ENCODE measurements at regions not wholly inside any gene's neighbourhood (a gene's known extent, or its start where the extent isn't known, plus 50 kb on each side); places are given as distances from the start of the nearest gene placed in this dataset.

GRCh38 chr1:57908147-57908890 lies 484.5 kb upstream of the DAB1 start:
- no peak for DNase-seq (ENCODE audit: low read depth)
- no peak for TF ChIP-seq CTCF (conservative IDR thresholded peaks at IDR 0.05; ENCODE audit: low read length)
- H3K4me3 ChIP-seq (ENCODE audit: low read length): no peak overlapping the region

GRCh38 chr1:57901208-57901919 lies 477.5 kb upstream of the DAB1 start:
- DNase-seq (ENCODE audit: low read depth): no peak

DNA sequence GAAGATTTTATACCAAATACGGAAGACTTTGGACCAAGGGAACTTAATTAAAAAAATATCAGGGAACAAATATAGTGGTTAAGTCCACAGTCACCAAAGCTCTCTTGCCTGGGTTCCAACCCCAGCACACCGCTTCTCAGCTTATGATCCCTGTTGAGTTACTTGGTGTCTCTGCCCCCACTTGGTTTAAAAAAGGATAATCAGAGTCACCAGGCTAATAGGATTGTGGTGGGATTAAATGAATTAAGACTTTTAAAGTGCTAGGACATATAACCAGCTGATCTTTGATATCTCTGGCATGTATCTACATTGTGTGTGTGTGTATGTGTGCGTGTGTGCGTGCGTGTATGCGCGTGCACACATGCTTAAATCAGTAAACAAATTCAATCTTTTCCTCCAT lies 474.7 kb upstream of the DAB1 start:
- H3K4me3 ChIP-seq (ENCODE audit: low read length): no peak overlapping the region
- no peak for TF ChIP-seq CTCF (conservative IDR thresholded peaks at IDR 0.05; ENCODE audit: low read length)
- DNase-seq (ENCODE audit: low read depth): no peak

More at GRCh38 chr1:57901208-57901919, 477.5 kb upstream of the DAB1 start:
- H3K4me3 ChIP-seq (ENCODE audit: low read length): no peak overlapping the region
- TF ChIP-seq CTCF (conservative IDR thresholded peaks at IDR 0.05; ENCODE audit: low read length): no peak

GRCh38 chr1:57897581-57897980 lies 473.7 kb upstream of the DAB1 start:
- DNase-seq (ENCODE audit: low read depth): no peak
- H3K4me3 ChIP-seq (ENCODE audit: low read length): no peak overlapping the region
- TF ChIP-seq CTCF (conservative IDR thresholded peaks at IDR 0.05; ENCODE audit: low read length): no peak

DNA sequence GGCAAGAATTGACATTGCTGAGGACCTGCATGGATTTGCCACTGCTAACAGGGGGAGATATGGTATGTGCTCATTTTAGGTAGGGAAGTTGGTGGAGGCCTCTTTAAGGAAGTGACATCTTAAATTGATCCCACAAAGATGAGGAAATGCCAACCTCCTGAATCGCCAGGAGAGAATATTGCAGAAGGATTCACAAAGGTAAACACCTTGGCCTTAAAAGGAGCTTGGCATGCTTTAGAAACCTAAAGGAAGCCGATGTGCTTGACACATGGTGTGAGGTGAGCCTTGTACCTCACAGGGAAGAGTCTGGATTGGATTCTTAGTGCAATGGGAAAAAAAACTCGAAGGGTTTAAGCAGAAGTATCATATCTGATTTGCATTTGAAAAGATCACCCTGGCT lies 470.5 kb upstream of the DAB1 start:
- TF ChIP-seq CTCF (conservative IDR thresholded peaks at IDR 0.05; ENCODE audit: low read length): no peak
- no peak for DNase-seq (ENCODE audit: low read depth)

GRCh38 chr1:57889676-57890320 lies 465.9 kb upstream of the DAB1 start:
- no peak for TF ChIP-seq CTCF (conservative IDR thresholded peaks at IDR 0.05; ENCODE audit: low read length)
- no peak overlapping the region for H3K4me3 ChIP-seq (ENCODE audit: low read length)
- DNase-seq (ENCODE audit: low read depth): peak; percentile 19

More for the DNA sequence above, 470.5 kb upstream of the DAB1 start:
- no peak overlapping the region for H3K4me3 ChIP-seq (ENCODE audit: low read length)
